H7 (cell line): ENCODE measurements at regions not wholly inside any gene's neighbourhood (a gene's known extent, or its start where the extent isn't known, plus 50 kb on each side); places are given as distances from the start of the nearest gene placed in this dataset.

Experiments used
- DNase-seq: peaks from one replicate; pipeline ENCODE4 v3.0.0; 2012
- H3K27me3 ChIP-seq: 2 replicates; pipeline ENCODE4 v1.6.0; 2011; ENCODE audit warnings: mild to moderate bottlenecking, low read length; ENCODE audit not compliant: control insufficient read depth, insufficient read depth
- H3K36me3 ChIP-seq: replicated peaks from 2 replicates; pipeline ENCODE4 v1.5.1; 2011; ENCODE audit warnings: low read length; ENCODE audit not compliant: control insufficient read depth, insufficient read depth
- H3K4me3 ChIP-seq: 2 replicates; pipeline ENCODE4 v1.5.1; 2011; ENCODE audit warnings: low read depth, mild to moderate bottlenecking, control low read depth, low read length, moderate library complexity; ENCODE audit not compliant: insufficient read depth

GRCh38 chr5:171629628-171630349 lies 155.8 kb upstream of the SMIM23 start:
- Histone ChIP-seq H3K4me3 (peak overlapping the region; percentile 10; the same call in 1 of the 2 replicates), H3K27me3 (peaks cover 14% of the 10 kb centered on the region), H3K36me3 (no peaks in the 10 kb centered on the region)
- peak; percentile 92 for DNase-seq

GRCh38 chr5:171630350-171631065 lies 155.1 kb upstream of the SMIM23 start:
- DNase-seq: no peak
- Histone ChIP-seq H3K27me3 (peaks cover 9% of the 10 kb centered on the region), H3K4me3 (peak overlapping the region; percentile 10; the same call in 1 of the 2 replicates), H3K36me3 (no peaks in the 10 kb centered on the region)

GRCh38 chr5:171632616-171633015 lies 153.0 kb upstream of the SMIM23 start:
- Histone ChIP-seq H3K4me3 (no peak overlapping the region), H3K27me3 (peaks cover 7% of the 10 kb centered on the region), H3K36me3 (no peaks in the 10 kb centered on the region)
- DNase-seq: no peak

- Histone ChIP-seq H3K36me3 (no peaks in the 10 kb centered on the region), H3K27me3 (peaks cover 7% of the 10 kb centered on the region), H3K4me3 (no peak overlapping the region)
- no peak for DNase-seq
These were observed 151.7 kb upstream of the SMIM23 start for GRCh38 chr5:171633776-171634470.

- no peak for DNase-seq
- no peak overlapping the region for H3K4me3 ChIP-seq
- peaks cover 4% of the 10 kb centered on the region; the same call in 1 of the 2 replicates for H3K27me3 ChIP-seq
- no peaks in the 10 kb centered on the region for H3K36me3 ChIP-seq
These were observed 151.1 kb upstream of the SMIM23 start for GRCh38 chr5:171634511-171634910.

- H3K4me3 ChIP-seq: no peak overlapping the region
- no peak for DNase-seq
- no peaks in the 10 kb centered on the region for H3K36me3 ChIP-seq
- H3K27me3 ChIP-seq: peaks cover 4% of the 10 kb centered on the region; the same call in 1 of the 2 replicates
These were observed 150.6 kb upstream of the SMIM23 start for GRCh38 chr5:171635028-171635427.

GRCh38 chr5:171635561-171636245 lies 149.9 kb upstream of the SMIM23 start:
- Histone ChIP-seq H3K4me3 (no peak overlapping the region), H3K27me3 (peaks cover under 1% of the 10 kb centered on the region; the same call in 1 of the 2 replicates), H3K36me3 (no peaks in the 10 kb centered on the region)
- DNase-seq: no peak

GRCh38 chr5:171637811-171638210 lies 147.8 kb upstream of the SMIM23 start:
- H3K36me3 ChIP-seq: no peaks in the 10 kb centered on the region
- no peaks in the 10 kb centered on the region for H3K27me3 ChIP-seq
- H3K4me3 ChIP-seq: no peak overlapping the region
- no peak for DNase-seq

- H3K4me3 ChIP-seq: no peak overlapping the region
- no peak for DNase-seq
- no peaks in the 10 kb centered on the region for H3K36me3 ChIP-seq
- no peaks in the 10 kb centered on the region for H3K27me3 ChIP-seq
These were observed 146.4 kb upstream of the SMIM23 start for GRCh38 chr5:171639205-171639621.

GRCh38 chr5:171639966-171640365 lies 145.7 kb upstream of the SMIM23 start:
- Histone ChIP-seq H3K27me3 (no peaks in the 10 kb centered on the region), H3K36me3 (no peaks in the 10 kb centered on the region), H3K4me3 (no peak overlapping the region)
- DNase-seq: no peak

GRCh38 chr5:171640480-171640879 lies 145.1 kb upstream of the SMIM23 start:
- DNase-seq: no peak
- Histone ChIP-seq H3K4me3 (no peak overlapping the region), H3K36me3 (no peaks in the 10 kb centered on the region), H3K27me3 (no peaks in the 10 kb centered on the region)

GRCh38 chr5:171641891-171642290 lies 143.7 kb upstream of the SMIM23 start:
- no peak for DNase-seq
- Histone ChIP-seq H3K36me3 (no peaks in the 10 kb centered on the region), H3K4me3 (no peak overlapping the region), H3K27me3 (no peaks in the 10 kb centered on the region)

GRCh38 chr5:171642894-171643293 lies 142.7 kb upstream of the SMIM23 start:
- H3K36me3 ChIP-seq: no peaks in the 10 kb centered on the region
- DNase-seq: no peak
- no peak overlapping the region for H3K4me3 ChIP-seq
- no peaks in the 10 kb centered on the region for H3K27me3 ChIP-seq

GRCh38 chr5:171644536-171644935 lies 141.1 kb upstream of the SMIM23 start:
- Histone ChIP-seq H3K36me3 (no peaks in the 10 kb centered on the region), H3K27me3 (no peaks in the 10 kb centered on the region), H3K4me3 (no peak overlapping the region)
- no peak for DNase-seq
